HepG2 (cell line): ENCODE measurements at regions not wholly inside any gene's neighbourhood (a gene's known extent, or its start where the extent isn't known, plus 50 kb on each side); places are given as distances from the start of the nearest gene placed in this dataset.

Experiments
- ATF7-NPFF ChIP-seq: sonication (generic); formaldehyde crosslinking; IDR thresholded peaks from 2 replicates; pipeline ENCODE4 v1.8.1; 2023; ENCODE audit warnings: mild to moderate bottlenecking, low read depth, missing genetic modification reagents, moderate library complexity
- ISX ChIP-seq: sonication (generic); formaldehyde crosslinking; conservative IDR thresholded peaks from 2 replicates; pipeline ENCODE4 v1.5.0; 2020; ENCODE audit warnings: missing genetic modification reagents
- REST ChIP-seq, 2 experiments: IDR thresholded peaks; 2 replicates each; pipeline ENCODE4 v1.6.1; 2011 to 2012; ENCODE audit warnings: low read length in 2 of 2, borderline replicate concordance in 1 of 2, low read depth in 1 of 2, mild to moderate bottlenecking in 1 of 2, moderate library complexity in 1 of 2
- SP2 ChIP-seq: sonication (generic); formaldehyde crosslinking; IDR thresholded peaks from 2 replicates; pipeline ENCODE4 v1.5.1; 2020; ENCODE audit warnings: mild to moderate bottlenecking, missing genetic modification reagents
- TCF12 ChIP-seq, 2 experiments: fragments of 450-650 bp in 1 of 2; sonication (generic) in 1 of 2; formaldehyde crosslinking in 1 of 2; IDR thresholded peaks; 2 replicates each; pipeline versions ENCODE4 v1.6.1 to v1.8.0; 2017 to 2022; ENCODE audit warnings: antibody characterized with exemption in 1 of 2, mild to moderate bottlenecking in 1 of 2, missing genetic modification reagents in 1 of 2, moderate library complexity in 1 of 2
- TGIF2 ChIP-seq: IDR thresholded peaks from 2 replicates; pipeline ENCODE4 v1.6.1; 2016; ENCODE audit warnings: control low read depth, missing compliant biosample characterization
- ZKSCAN5 ChIP-seq: sonication (generic); formaldehyde crosslinking; IDR thresholded peaks from 2 replicates; pipeline ENCODE4 v1.5.1; 2020; ENCODE audit warnings: mild to moderate bottlenecking, missing genetic modification reagents
- ZZZ3 ChIP-seq: sonication (generic); formaldehyde crosslinking; IDR thresholded peaks from 2 replicates; pipeline ENCODE4 v1.4.0; 2020; ENCODE audit warnings: missing genetic modification reagents, mild to moderate bottlenecking, borderline replicate concordance
- TF ChIP-seq, protein P1 (sequence below): sonication (generic); formaldehyde crosslinking; IDR thresholded peaks from 2 replicates; pipeline ENCODE4 v1.5.0; 2020; ENCODE audit warnings: mild to moderate bottlenecking, missing genetic modification reagents
- TF ChIP-seq, protein P2 (sequence below): sonication (generic); formaldehyde crosslinking; IDR thresholded peaks from 2 replicates; pipeline ENCODE4 v1.5.0; 2020; ENCODE audit warnings: missing genetic modification reagents

- TF ChIP-seq ZKSCAN5 (CRISPR knock-in tag) (no peak), TCF12 (IDR thresholded peaks at IDR 0.05) (no peak), TCF12 (CRISPR knock-in tag; IDR thresholded peaks at IDR 0.05) (no peak), REST (IDR thresholded peaks at IDR 0.05; ENCODE audit: borderline replicate concordance in 1 of 2, low read depth in 1 of 2, low read length in 2 of 2) (no peak), ZZZ3 (CRISPR knock-in tag) (no peak), ATF7-NPFF (no peak), ISX (no peak), TGIF2 (CRISPR knock-in tag) (no peak), SP2 (no peak)
- TF ChIP-seq, protein P1, sequence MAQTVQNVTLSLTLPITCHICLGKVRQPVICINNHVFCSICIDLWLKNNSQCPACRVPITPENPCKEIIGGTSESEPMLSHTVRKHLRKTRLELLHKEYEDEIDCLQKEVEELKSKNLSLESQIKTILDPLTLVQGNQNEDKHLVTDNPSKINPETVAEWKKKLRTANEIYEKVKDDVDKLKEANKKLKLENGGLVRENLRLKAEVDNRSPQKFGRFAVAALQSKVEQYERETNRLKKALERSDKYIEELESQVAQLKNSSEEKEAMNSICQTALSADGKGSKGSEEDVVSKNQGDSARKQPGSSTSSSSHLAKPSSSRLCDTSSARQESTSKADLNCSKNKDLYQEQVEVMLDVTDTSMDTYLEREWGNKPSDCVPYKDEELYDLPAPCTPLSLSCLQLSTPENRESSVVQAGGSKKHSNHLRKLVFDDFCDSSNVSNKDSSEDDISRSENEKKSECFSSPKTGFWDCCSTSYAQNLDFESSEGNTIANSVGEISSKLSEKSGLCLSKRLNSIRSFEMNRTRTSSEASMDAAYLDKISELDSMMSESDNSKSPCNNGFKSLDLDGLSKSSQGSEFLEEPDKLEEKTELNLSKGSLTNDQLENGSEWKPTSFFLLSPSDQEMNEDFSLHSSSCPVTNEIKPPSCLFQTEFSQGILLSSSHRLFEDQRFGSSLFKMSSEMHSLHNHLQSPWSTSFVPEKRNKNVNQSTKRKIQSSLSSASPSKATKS (CRISPR knock-in tag) = no peak
- TF ChIP-seq, protein P2, sequence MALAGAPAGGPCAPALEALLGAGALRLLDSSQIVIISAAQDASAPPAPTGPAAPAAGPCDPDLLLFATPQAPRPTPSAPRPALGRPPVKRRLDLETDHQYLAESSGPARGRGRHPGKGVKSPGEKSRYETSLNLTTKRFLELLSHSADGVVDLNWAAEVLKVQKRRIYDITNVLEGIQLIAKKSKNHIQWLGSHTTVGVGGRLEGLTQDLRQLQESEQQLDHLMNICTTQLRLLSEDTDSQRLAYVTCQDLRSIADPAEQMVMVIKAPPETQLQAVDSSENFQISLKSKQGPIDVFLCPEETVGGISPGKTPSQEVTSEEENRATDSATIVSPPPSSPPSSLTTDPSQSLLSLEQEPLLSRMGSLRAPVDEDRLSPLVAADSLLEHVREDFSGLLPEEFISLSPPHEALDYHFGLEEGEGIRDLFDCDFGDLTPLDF (CRISPR knock-in tag) = no peak
Observed at GRCh38 chr4:14193601-14194000, 566.1 kb upstream of the BOD1L1 start.
